DOHH2 (cell line): ENCODE measurements at regions not wholly inside any gene's neighbourhood (a gene's known extent, or its start where the extent isn't known, plus 50 kb on each side); places are given as distances from the start of the nearest gene placed in this dataset.
"Not testable (repeated sequence)": the region's sequence is repeated elsewhere in the genome, so short reads cannot be mapped to it uniquely, and the experiment has no call there.

Experiments used
- H3F3A ChIP-seq: fragments of 200-600 bp; sonication (generic), shearing (Covaris generic); 2 replicates; pipeline ENCODE4 v1.6.0; 2016; ENCODE audit warnings: antibody characterized with exemption, mild to moderate bottlenecking; ENCODE audit not compliant: control insufficient read depth, insufficient read depth
- H3K27ac ChIP-seq: fragments of 200-600 bp; sonication (generic); 2 replicates; pipeline ENCODE4 v1.5.1; 2014; ENCODE audit warnings: low read depth, mild to moderate bottlenecking, low read length, moderate library complexity
- H3K27me3 ChIP-seq: fragments of 200-600 bp; sonication (generic); 2 replicates; pipeline ENCODE4 v1.6.1; 2014; ENCODE audit warnings: mild to moderate bottlenecking, low read length, mixed read lengths; ENCODE audit not compliant: control insufficient read depth
- H3K36me3 ChIP-seq: fragments of 200-600 bp; sonication (generic); 2 replicates; pipeline ENCODE4 v1.6.1; 2014; ENCODE audit warnings: mild to moderate bottlenecking, low read length, moderate library complexity, mixed read lengths; ENCODE audit not compliant: control insufficient read depth
- H3K4me1 ChIP-seq: fragments of 200-600 bp; sonication (generic); 2 replicates; pipeline ENCODE4 v1.6.1; 2014; ENCODE audit warnings: mild to moderate bottlenecking, low read length, mixed read lengths; ENCODE audit not compliant: control insufficient read depth
- H3K4me2 ChIP-seq: fragments of 200-600 bp; sonication (generic); 2 replicates; pipeline ENCODE4 v1.6.0; 2014; ENCODE audit warnings: mild to moderate bottlenecking, low read length, moderate library complexity
- H3K4me3 ChIP-seq: fragments of 200-600 bp; sonication (generic); 2 replicates; pipeline ENCODE4 v1.5.1; 2014; ENCODE audit warnings: mild to moderate bottlenecking, low read length, mixed read lengths
- H3K79me2 ChIP-seq: fragments of 200-600 bp; sonication (generic); 2 replicates; pipeline ENCODE4 v1.6.1; 2014; ENCODE audit warnings: mild to moderate bottlenecking, low read length, mixed read lengths; ENCODE audit not compliant: control insufficient read depth
- H3K9me2 ChIP-seq: fragments of 200-600 bp; sonication (generic); replicated peaks from 2 replicates; pipeline ENCODE4 v1.6.1; 2014; ENCODE audit warnings: mild to moderate bottlenecking, low read length, mixed read lengths; ENCODE audit not compliant: control insufficient read depth
- H3K9me3 ChIP-seq: fragments of 200-600 bp; sonication (generic); 2 replicates; pipeline ENCODE4 v1.6.1; 2014; ENCODE audit warnings: antibody characterized with exemption, low read length, mixed read lengths; ENCODE audit not compliant: control insufficient read depth, insufficient read depth
- H4K20me1 ChIP-seq: fragments of 200-600 bp; sonication (generic); 2 replicates; pipeline ENCODE4 v1.6.0; 2014; ENCODE audit warnings: low read depth, mild to moderate bottlenecking, antibody characterized with exemption, low read length, moderate library complexity; ENCODE audit not compliant: control insufficient read depth, insufficient read depth
- EZH2phosphoT487 ChIP-seq: fragments of 200-600 bp; sonication (generic); IDR thresholded peaks from 2 replicates; pipeline ENCODE4 v1.6.1; 2017; ENCODE audit warnings: borderline replicate concordance, mild to moderate bottlenecking, antibody characterized with exemption, low read length, moderate library complexity, mixed read lengths
- TF ChIP-seq, protein P1 (sequence below): fragments of 200-600 bp; sonication (generic); IDR thresholded peaks from one replicate; pipeline ENCODE4 v1.5.1; 2014; ENCODE audit warnings: antibody characterized with exemption, mild to moderate bottlenecking, low read depth, low read length; ENCODE audit not compliant: poor library complexity, severe bottlenecking

GRCh38 chr3:72655131-72655551, 193.1 kb downstream of the SHQ1 start:
- H3K9me2 ChIP-seq = no peaks in the 10 kb centered on the region
- H3K9me3 ChIP-seq = no peaks in the 10 kb centered on the region
- TF ChIP-seq, protein P1, sequence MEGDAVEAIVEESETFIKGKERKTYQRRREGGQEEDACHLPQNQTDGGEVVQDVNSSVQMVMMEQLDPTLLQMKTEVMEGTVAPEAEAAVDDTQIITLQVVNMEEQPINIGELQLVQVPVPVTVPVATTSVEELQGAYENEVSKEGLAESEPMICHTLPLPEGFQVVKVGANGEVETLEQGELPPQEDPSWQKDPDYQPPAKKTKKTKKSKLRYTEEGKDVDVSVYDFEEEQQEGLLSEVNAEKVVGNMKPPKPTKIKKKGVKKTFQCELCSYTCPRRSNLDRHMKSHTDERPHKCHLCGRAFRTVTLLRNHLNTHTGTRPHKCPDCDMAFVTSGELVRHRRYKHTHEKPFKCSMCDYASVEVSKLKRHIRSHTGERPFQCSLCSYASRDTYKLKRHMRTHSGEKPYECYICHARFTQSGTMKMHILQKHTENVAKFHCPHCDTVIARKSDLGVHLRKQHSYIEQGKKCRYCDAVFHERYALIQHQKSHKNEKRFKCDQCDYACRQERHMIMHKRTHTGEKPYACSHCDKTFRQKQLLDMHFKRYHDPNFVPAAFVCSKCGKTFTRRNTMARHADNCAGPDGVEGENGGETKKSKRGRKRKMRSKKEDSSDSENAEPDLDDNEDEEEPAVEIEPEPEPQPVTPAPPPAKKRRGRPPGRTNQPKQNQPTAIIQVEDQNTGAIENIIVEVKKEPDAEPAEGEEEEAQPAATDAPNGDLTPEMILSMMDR = no peak
- TF ChIP-seq EZH2phosphoT487 = no peak
- peaks cover 27% of the 10 kb centered on the region; the same call in 1 of the 2 replicates for H3K27me3 ChIP-seq
- no peaks in the 10 kb centered on the region for H3K36me3 ChIP-seq
- H3K27ac ChIP-seq = no peak overlapping the region
- no peak overlapping the region for H3K4me3 ChIP-seq
- H3K4me2 ChIP-seq = no peak overlapping the region
- H3K4me1 ChIP-seq = no peaks in the 10 kb centered on the region
- H3F3A ChIP-seq = no peaks in the 10 kb centered on the region
- no peaks in the 10 kb centered on the region for H4K20me1 ChIP-seq
- H3K79me2 ChIP-seq = no peaks in the 10 kb centered on the region

DNA sequence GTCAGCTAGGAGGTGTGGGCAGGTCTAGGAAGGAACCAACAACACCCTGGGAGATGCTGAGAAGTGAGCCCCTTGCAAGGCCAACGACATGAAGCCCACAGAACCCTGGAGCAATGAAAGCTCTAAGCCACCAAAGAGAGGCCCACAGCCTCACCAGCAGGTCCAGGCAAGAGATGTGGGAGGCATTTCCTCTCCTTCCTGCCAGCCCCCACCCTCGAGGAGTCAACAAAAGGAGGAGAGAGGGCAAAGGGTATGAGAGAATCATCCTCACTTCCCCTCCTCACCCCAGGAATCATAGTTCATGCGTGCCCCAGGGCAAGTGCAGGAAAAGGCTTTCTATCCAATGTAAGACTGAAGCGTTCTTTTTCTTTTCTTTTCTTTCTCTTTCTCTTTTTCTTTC, 195.8 kb downstream of the SHQ1 start:
- H3K27ac ChIP-seq = no peak overlapping the region
- H3K36me3 ChIP-seq = no peaks in the 10 kb centered on the region
- no peaks in the 10 kb centered on the region for H3K9me3 ChIP-seq
- no peaks in the 10 kb centered on the region for H3K79me2 ChIP-seq
- H3K4me2 ChIP-seq = no peak overlapping the region
- H4K20me1 ChIP-seq = no peaks in the 10 kb centered on the region
- no peaks in the 10 kb centered on the region for H3K9me2 ChIP-seq
- no peaks in the 10 kb centered on the region for H3K4me1 ChIP-seq
- H3K27me3 ChIP-seq = peaks cover 22% of the 10 kb centered on the region; the same call in 1 of the 2 replicates
- no peaks in the 10 kb centered on the region for H3F3A ChIP-seq
- no peak overlapping the region for H3K4me3 ChIP-seq
- TF ChIP-seq EZH2phosphoT487 = no peak
- TF ChIP-seq, protein P1 = no peak

DNA sequence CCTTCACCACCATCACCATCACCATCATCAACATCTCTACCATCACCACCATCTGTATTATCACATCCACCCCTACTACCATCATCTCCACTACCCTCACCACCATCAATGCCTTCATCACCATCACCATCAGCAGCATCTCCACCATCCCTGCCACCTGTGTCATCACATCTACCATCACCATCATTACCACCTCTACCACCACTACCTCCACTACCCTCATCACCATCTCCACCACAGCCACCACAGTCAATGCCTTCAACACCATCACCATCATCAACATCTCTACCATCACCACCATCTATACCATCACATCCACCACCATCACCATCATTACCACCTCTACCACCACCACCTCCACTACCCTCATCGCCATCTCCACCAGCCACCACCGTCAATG, 196.7 kb downstream of the SHQ1 start:
- Histone ChIP-seq H4K20me1 (no peaks in the 10 kb centered on the region), H3K4me1 (no peaks in the 10 kb centered on the region), H3K9me3 (no peaks in the 10 kb centered on the region), H3K27ac (no peak overlapping the region), H3K4me2 (no peak overlapping the region), H3K79me2 (no peaks in the 10 kb centered on the region), H3F3A (no peaks in the 10 kb centered on the region), H3K27me3 (peaks cover 22% of the 10 kb centered on the region; the same call in 1 of the 2 replicates), H3K9me2 (no peaks in the 10 kb centered on the region), H3K4me3 (no peak overlapping the region), H3K36me3 (no peaks in the 10 kb centered on the region)
- TF ChIP-seq, protein P1 = no peak
- no peak for TF ChIP-seq EZH2phosphoT487

GRCh38 chr3:72646263-72646662, 202.0 kb downstream of the SHQ1 start:
- TF ChIP-seq, protein P1 = no peak
- no peak for TF ChIP-seq EZH2phosphoT487
- Histone ChIP-seq H3F3A (no peaks in the 10 kb centered on the region), H3K9me3 (no peaks in the 10 kb centered on the region), H3K79me2 (no peaks in the 10 kb centered on the region), H3K4me2 (no peak overlapping the region), H4K20me1 (no peaks in the 10 kb centered on the region), H3K9me2 (no peaks in the 10 kb centered on the region), H3K27ac (no peak overlapping the region), H3K27me3 (no peaks in the 10 kb centered on the region; the same call in 1 of the 2 replicates), H3K4me3 (no peak overlapping the region), H3K4me1 (no peaks in the 10 kb centered on the region), H3K36me3 (no peaks in the 10 kb centered on the region)

DNA sequence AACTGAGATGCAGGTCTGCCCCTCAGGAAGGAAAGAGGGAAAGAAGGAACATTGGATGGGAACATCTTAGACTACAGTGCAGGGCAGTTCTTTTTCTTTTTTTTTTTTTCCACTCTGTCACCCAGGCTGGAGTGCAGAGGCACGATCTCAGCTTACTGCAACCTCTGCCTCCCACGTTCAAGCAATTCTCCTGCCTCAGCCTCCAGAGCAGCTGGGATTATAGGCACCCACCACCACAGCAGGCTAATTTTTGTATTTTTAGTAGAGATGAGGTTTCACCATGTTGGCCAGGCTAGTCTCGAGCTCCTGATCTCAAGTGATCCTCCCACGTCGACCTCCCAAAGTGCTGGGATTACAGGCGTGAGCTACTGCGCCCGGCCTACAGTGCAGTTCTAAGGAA, 204.6 kb downstream of the SHQ1 start:
- H3F3A ChIP-seq, H3K4me2 ChIP-seq, H4K20me1 ChIP-seq, H3K27ac ChIP-seq, H3K27me3 ChIP-seq, H3K36me3 ChIP-seq, H3K4me1 ChIP-seq, H3K4me3 ChIP-seq, H3K9me2 ChIP-seq, H3K79me2 ChIP-seq, H3K9me3 ChIP-seq: not testable (repeated sequence)
